Smooth muscle cell of the brain vasculature (primary cell): ENCODE measurements at regions not wholly inside any gene's neighbourhood (a gene's known extent, or its start where the extent isn't known, plus 50 kb on each side); places are given as distances from the start of the nearest gene placed in this dataset.

Experiments used
- DNase-seq: peaks from one replicate; pipeline ENCODE4 v3.0.0-alpha.2; 2012; ENCODE audit warnings: low read depth, low spot score

- DNase-seq: no peak
Observed at GRCh38 chr10:111976557-111976956, 207.0 kb downstream of the GPAM start.

- DNase-seq: no peak
Observed at GRCh38 chr10:111984057-111984456, 199.5 kb downstream of the GPAM start.

- no peak for DNase-seq
Observed at GRCh38 chr10:111986079-111986478, 197.5 kb downstream of the GPAM start.

GRCh38 chr10:111988646-111989045 is 194.9 kb downstream of the GPAM start:
- DNase-seq: no peak

GRCh38 chr10:111989136-111989911 is 194.2 kb downstream of the GPAM start:
- DNase-seq: no peak

GRCh38 chr10:111990734-111991133 is 192.8 kb downstream of the GPAM start:
- DNase-seq: no peak

- DNase-seq: no peak
Observed at GRCh38 chr10:111993321-111993720, 190.2 kb downstream of the GPAM start.

GRCh38 chr10:111993872-111994426 is 189.6 kb downstream of the GPAM start:
- DNase-seq: no peak

- DNase-seq: no peak
Observed at GRCh38 chr10:111996103-111996502, 187.5 kb downstream of the GPAM start.

- no peak for DNase-seq
Observed at GRCh38 chr10:111998728-111999127, 184.8 kb downstream of the GPAM start.

- no peak for DNase-seq
Observed at GRCh38 chr10:111999205-111999914, 184.2 kb downstream of the GPAM start.

GRCh38 chr10:111999915-112000302 is 183.7 kb downstream of the GPAM start:
- no peak for DNase-seq

- DNase-seq: no peak
Observed at GRCh38 chr10:112000466-112000865, 183.1 kb downstream of the GPAM start.

- DNase-seq: no peak
Observed at GRCh38 chr10:112002206-112002605, 181.4 kb downstream of the GPAM start.

GRCh38 chr10:112004075-112004474 is 179.5 kb downstream of the GPAM start:
- DNase-seq: no peak

GRCh38 chr10:112005044-112005443 is 178.5 kb downstream of the GPAM start:
- DNase-seq: no peak

- DNase-seq: no peak
Observed at GRCh38 chr10:112006407-112006806, 177.2 kb downstream of the GPAM start.

- no peak for DNase-seq
Observed at GRCh38 chr10:112006831-112007230, 176.7 kb downstream of the GPAM start.

- no peak for DNase-seq
Observed at GRCh38 chr10:112022196-112022595, 161.4 kb downstream of the GPAM start.

- DNase-seq: no peak
Observed at GRCh38 chr10:112024079-112024478, 159.5 kb downstream of the GPAM start.

- no peak for DNase-seq
Observed at GRCh38 chr10:112025228-112025627, 158.3 kb downstream of the GPAM start.

- no peak for DNase-seq
Observed at GRCh38 chr10:112026438-112026837, 157.1 kb downstream of the GPAM start.

GRCh38 chr10:112027731-112028280 is 155.8 kb downstream of the GPAM start:
- no peak for DNase-seq
